ENCODE measurements at regions not wholly inside any gene's neighbourhood (a gene's known extent, or its start where the extent isn't known, plus 50 kb on each side); places are given as distances from the start of the nearest gene placed in this dataset.

GRCh38 chr10:56090914-56091540 lies 270.0 kb downstream of the ZWINT start:
- TF ChIP-seq CTCF (IDR thresholded peaks at IDR 0.05; ENCODE audit: insufficient read depth, low read length) = no peak
- no peak for TF ChIP-seq POLR2AphosphoS5 (IDR thresholded peaks at IDR 0.05; ENCODE audit: low read depth)
- no peak for TF ChIP-seq REST (IDR thresholded peaks at IDR 0.05; ENCODE audit: insufficient replicate concordance, low read depth)

Data from HL-60 (cell line).